GM21447 (cell line): ENCODE measurements at regions not wholly inside any gene's neighbourhood (a gene's known extent, or its start where the extent isn't known, plus 50 kb on each side); places are given as distances from the start of the nearest gene placed in this dataset.
"Not testable (repeated sequence)": the region's sequence is repeated elsewhere in the genome, so short reads cannot be mapped to it uniquely, and the experiment has no call there.

Experiments used
- ATAC-seq: cut with Tn5 transposase; IDR thresholded peaks from one replicate; pipeline ENCODE4 v1.9.1; 2021; ENCODE audit not compliant: unreplicated experiment

- ATAC-seq: no peak
These were observed 591.6 kb upstream of the KCND2 start for GRCh38 chr7:119681336-119681735.

GRCh38 chr7:119684763-119685162, 588.2 kb upstream of the KCND2 start:
- no peak for ATAC-seq

GRCh38 chr7:119685906-119686305, 587.1 kb upstream of the KCND2 start:
- no peak for ATAC-seq

- no peak for ATAC-seq
These were observed 584.1 kb upstream of the KCND2 start for GRCh38 chr7:119688831-119689230.

DNA sequence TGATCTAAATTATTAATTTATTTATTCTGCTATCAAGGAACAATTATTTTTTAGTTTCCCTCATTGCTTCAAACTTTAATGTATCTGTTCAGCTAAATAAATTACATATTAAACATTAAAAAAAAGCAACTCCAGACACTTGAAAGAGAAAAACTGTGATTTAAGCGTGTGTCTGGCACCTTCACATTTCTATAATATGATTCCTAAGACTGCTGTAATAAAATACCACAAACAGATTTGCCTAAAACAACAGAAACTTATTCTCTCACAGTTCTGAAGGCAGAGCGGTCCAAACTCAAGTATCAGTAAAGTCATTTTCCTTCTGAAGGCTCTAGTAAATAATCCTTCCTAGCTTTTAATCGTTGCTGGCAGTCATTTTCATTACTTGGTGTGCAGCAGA, 580.4 kb upstream of the KCND2 start:
- ATAC-seq: no peak

DNA sequence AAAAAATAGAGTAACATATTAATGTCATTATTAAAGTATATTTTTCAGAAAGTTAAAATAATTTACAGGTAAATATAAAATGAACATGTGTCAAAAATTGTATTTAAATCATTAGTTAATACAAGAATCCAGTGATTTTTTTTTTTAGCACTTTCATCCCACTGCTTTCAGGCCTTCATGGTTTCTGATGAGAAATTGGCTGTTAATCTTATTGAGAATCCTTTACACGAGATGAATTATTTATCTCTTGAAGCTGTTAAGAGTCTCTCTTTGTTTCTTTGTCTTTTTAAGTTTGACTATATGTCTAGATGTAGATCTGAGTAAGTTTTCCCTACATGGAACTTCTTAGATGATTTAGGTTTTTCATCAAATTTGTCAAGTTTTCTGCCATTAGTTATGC, 578.5 kb upstream of the KCND2 start:
- no peak for ATAC-seq

DNA sequence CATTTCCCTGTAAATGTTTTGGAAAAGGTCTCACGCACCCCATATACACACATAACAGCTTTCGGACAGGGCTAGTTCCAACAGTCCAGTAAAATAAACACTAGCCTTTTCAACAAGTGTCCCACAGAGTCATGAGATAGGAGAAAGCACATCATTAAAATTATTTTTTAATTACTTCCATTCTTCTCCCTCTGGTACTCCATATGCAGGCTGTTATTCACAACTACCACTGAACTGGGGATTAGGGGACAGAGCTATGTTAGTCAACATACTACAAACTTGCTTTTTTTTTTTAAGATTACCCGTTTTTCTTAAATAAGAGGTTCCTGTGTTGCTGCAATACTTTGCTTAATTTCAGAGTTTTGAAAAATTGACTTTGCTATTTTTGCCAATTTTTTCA, 576.6 kb upstream of the KCND2 start:
- ATAC-seq: no peak

GRCh38 chr7:119703895-119704294, 569.1 kb upstream of the KCND2 start:
- ATAC-seq: no peak

DNA sequence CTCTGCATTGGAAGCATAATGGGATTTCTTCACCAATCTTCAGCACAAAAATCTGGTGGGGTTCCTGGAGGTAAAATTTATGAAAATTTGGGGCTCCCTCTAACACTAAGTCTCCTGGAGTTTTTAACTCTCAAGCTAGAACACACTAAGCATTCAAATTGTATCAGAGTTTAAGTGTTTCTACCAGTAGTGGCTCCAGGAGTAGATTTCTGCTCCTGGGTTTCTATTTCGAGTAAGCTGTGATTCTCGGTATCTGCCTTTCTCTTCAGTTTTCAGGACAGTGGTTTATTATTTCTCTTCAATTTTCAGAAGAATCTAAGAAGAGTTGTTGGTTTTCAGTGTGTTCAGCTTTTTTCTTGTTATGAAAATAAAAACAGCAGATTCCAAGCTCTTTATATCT, 566.4 kb upstream of the KCND2 start:
- no peak for ATAC-seq

GRCh38 chr7:119708891-119709290, 564.1 kb upstream of the KCND2 start:
- ATAC-seq: no peak

- ATAC-seq: no peak
These were observed 561.9 kb upstream of the KCND2 start for GRCh38 chr7:119711104-119711503.

- ATAC-seq: no peak
These were observed 560.0 kb upstream of the KCND2 start for GRCh38 chr7:119712886-119713462.

GRCh38 chr7:119713606-119714005, 559.4 kb upstream of the KCND2 start:
- ATAC-seq: no peak

GRCh38 chr7:119720541-119720940, 552.4 kb upstream of the KCND2 start:
- no peak for ATAC-seq

DNA sequence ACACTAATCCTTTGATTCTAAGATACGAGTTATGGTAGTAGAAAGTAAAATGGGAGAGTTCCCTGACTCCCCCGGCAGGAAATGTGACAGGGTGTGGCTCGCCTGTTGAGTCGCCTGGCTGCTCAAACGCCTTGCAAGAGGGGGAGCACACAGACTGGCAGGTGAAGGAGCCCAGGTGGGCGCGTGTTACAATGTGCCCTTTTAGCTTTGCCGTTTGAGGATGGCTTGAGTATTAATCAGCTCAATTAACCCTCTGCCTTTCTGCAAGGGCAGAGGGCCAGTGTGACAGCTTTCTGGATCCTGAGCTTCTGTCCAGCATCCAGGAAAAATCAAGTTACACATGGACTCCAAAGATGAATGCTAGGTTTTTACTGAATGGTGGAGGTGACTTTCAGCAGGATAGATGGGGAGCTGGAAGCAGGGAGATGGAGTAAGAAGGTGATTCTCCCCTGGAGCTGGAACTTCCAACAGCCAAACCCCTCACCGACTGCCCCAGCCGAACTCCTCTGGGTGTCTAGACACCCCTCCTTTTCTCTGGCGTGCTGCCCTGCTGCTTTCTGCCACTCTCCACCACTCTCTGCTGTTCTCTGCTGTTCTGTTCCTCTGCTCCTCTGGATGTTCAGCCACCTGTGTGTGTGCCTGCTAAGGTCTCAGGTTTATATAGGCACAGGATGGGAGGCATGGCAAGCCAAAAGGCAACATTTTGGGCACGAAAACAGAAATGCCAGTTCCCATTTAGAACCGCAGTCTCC, 548.8 kb upstream of the KCND2 start:
- ATAC-seq: no peak

DNA sequence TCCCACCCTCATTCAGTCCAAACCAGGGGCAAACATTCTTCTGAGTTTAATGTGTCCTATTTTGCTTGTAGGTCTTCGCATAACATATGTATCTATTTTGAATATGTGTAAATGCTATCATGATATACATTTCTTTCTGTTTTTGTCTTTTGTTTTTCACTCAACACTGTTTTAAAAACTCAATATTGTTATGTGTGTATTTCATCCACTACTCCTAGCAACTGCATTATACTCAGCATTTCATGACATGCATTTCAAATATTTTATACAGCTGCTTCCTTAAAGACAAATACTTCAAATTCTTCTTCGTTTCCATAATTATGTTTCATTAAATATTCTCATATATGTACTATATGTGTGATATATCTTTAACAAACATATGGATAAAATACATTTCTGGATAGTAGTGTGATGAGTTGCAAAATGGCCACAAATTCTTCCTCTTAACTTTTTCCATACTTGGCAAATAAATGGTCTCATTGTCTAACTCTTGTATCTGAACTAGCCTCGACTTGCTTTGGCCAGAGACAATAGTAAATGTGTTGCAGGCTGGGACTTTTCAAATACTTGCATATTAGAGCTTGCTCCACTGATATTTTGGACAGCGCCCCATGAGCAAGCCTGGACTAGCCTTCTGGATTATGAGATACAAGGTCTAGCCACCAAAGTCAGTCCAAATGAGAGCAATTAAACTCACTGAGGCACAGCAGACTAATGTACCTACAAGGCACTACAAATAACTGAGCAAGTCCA, 539.7 kb upstream of the KCND2 start:
- no peak for ATAC-seq

DNA sequence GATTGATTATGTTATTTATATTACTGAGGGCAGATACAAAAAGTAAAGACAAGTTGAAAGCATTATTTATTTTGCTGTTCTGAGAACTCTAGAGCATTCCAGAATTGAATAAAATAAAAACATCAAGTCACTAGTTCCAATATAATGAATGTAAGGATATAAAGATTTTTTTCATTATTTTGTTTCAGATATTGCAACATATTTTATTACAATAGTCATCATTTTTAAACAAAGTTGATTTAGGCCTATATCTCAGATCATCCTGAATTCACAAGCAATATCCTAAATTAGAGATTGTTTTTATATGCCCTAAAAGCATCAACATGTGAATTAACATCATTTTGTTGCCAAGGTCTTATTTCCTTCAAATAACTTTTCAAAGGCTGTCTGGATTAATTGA, 535.6 kb upstream of the KCND2 start:
- no peak for ATAC-seq

GRCh38 chr7:119745280-119745679, 527.7 kb upstream of the KCND2 start:
- not testable (repeated sequence) for ATAC-seq

GRCh38 chr7:119748251-119748860, 524.6 kb upstream of the KCND2 start:
- ATAC-seq: no peak

GRCh38 chr7:119748991-119749390, 524.0 kb upstream of the KCND2 start:
- no peak for ATAC-seq

- ATAC-seq: no peak
These were observed 516.3 kb upstream of the KCND2 start for GRCh38 chr7:119756687-119757086.

DNA sequence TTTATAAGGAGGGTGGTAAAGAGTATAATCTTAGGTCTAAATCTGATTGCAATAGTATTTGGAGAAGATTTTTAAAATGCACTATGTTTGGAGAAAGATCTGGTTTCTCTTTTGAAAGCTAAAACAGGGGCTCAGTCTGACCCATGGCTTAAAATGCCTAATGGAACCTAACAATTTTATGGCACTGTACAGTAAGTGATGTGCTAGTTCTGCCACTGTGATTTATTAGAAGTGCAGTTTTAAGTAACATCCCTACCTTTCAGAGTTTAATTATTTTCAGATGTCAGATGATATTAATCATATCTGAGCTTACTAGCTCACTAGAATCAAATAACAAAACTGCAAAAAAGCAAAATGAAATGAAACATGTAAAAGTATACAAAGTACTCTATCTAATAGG, 514.7 kb upstream of the KCND2 start:
- no peak for ATAC-seq
